K562 (cell line): ENCODE measurements at regions not wholly inside any gene's neighbourhood (a gene's known extent, or its start where the extent isn't known, plus 50 kb on each side); places are given as distances from the start of the nearest gene placed in this dataset.

ENCODE experiments used
- ATAC-seq: fragments of 200-7000 bp; cut with Tn5 transposase; 3 replicates; pipeline ENCODE4 v1.9.1; 2020; ENCODE audit warnings: moderate library complexity
- BruUV-seq: library from RNA; stranded (reverse); fragments of 400-500 nt; replicated peaks from 2 replicates; lab custom pipeline; 2021; lab: Mats Ljungman, UMichigan
- CTCF ChIA-PET: fragments of 300-600 bp; formaldehyde crosslinking; extraction: SDS; loops from one replicate; lab custom pipeline; 2021; ENCODE audit warnings: low intra/inter-chr PET ratio; lab: Yijun Ruan, JAX
- POLR2A ChIA-PET: fragments of 300-600, 350-650 bp; sonication (Branson Sonifier 250); formaldehyde crosslinking; extraction: SDS; loops from one replicate; lab custom pipeline; 2021; ENCODE audit warnings: antibody characterized with exemption, inconsistent platforms; lab: Yijun Ruan, JAX
- DNase-seq, 4 experiments: peaks; one replicate each; pipeline versions ENCODE4 v3.0.0 to v3.0.0-alpha.2; 2011 to 2018; ENCODE audit warnings: low spot score in 3 of 4, mixed read lengths in 3 of 4; ENCODE audit errors: extremely low read depth in 1 of 4
- FAIRE-seq: peaks from 2 replicates; lab custom pipeline; 2011; peaks lifted over from hg19 to GRCh38; lab: Jason Lieb, UNC
- H2AFZ ChIP-seq: 2 replicates; pipeline ENCODE4 v1.6.0; 2011; ENCODE audit warnings: low read depth, low read length, control low read depth, inconsistent platforms
- H3K27ac ChIP-seq: fragments of 200-600 bp; 3 replicates; pipeline ENCODE4 v1.8.0; 2011; ENCODE audit warnings: low read depth, mild to moderate bottlenecking, control low read depth, inconsistent platforms, low read length, moderate library complexity, mixed read lengths; ENCODE audit errors: extremely low read depth
- H3K27me3 ChIP-seq, 2 experiments: fragments of 300-600 bp in 1 of 2; 2 replicates in 1 of 2; 3 replicates in 1 of 2; pipeline versions ENCODE4 v1.6.0 to v1.8.0; 2011; ENCODE audit warnings: inconsistent platforms in 2 of 2, low read length in 2 of 2, mild to moderate bottlenecking in 1 of 2, mixed read lengths in 1 of 2, moderate library complexity in 1 of 2; ENCODE audit not compliant: control insufficient read depth in 2 of 2, insufficient read depth in 2 of 2
- H3K36me3 ChIP-seq: fragments of 300-600 bp; 3 replicates; pipeline ENCODE4 v1.8.0; 2011; ENCODE audit warnings: mild to moderate bottlenecking, low read length, inconsistent platforms; ENCODE audit not compliant: control insufficient read depth, insufficient read depth
- H3K4me1 ChIP-seq, 2 experiments: fragments of 200-600 bp in 1 of 2; replicated peaks in 1 of 2; 2 replicates in 1 of 2; 3 replicates in 1 of 2; pipeline versions ENCODE4 v1.5.1 to v1.8.0; 2011; ENCODE audit warnings: inconsistent platforms in 2 of 2, low read length in 2 of 2, mild to moderate bottlenecking in 1 of 2, mixed read lengths in 1 of 2, moderate library complexity in 1 of 2; ENCODE audit not compliant: control insufficient read depth in 2 of 2, insufficient read depth in 2 of 2
- H3K4me2 ChIP-seq: 2 replicates; pipeline ENCODE4 v1.6.1; 2011; ENCODE audit warnings: low read length, control low read depth, inconsistent platforms, mixed read lengths; ENCODE audit not compliant: insufficient read depth
- H3K4me3 ChIP-seq: fragments of 200-600 bp; sonication (generic), shearing (Covaris generic); 2 replicates; pipeline ENCODE4 v1.5.1; 2016; ENCODE audit warnings: control low read depth, inconsistent platforms
- H3K79me2 ChIP-seq: fragments of 200-600 bp; 3 replicates; pipeline ENCODE4 v1.8.0; 2011; ENCODE audit warnings: low read length, inconsistent platforms; ENCODE audit not compliant: control insufficient read depth, insufficient read depth
- H3K9ac ChIP-seq, 2 experiments: 2 replicates each; pipeline versions ENCODE4 v1.6.0 to v1.6.1; 2011; ENCODE audit warnings: low read depth in 2 of 2, low read length in 2 of 2, control low read depth in 1 of 2, inconsistent platforms in 1 of 2, mild to moderate bottlenecking in 1 of 2, mixed read lengths in 1 of 2; ENCODE audit not compliant: insufficient read depth in 1 of 2
- H3K9me1 ChIP-seq: one replicate; pipeline ENCODE4 v1.6.0; 2011; ENCODE audit warnings: inconsistent platforms, mild to moderate bottlenecking, low read length, moderate library complexity; ENCODE audit not compliant: control insufficient read depth, insufficient read depth
- H3K9me3 ChIP-seq: replicated peaks from 2 replicates; pipeline ENCODE4 v1.5.1; 2011; ENCODE audit warnings: low read depth, low read length, inconsistent platforms; ENCODE audit not compliant: control insufficient read depth, insufficient read depth
- H4K20me1 ChIP-seq: replicated peaks from 2 replicates; pipeline ENCODE4 v1.6.1; 2011; ENCODE audit warnings: low read length, inconsistent platforms, mixed read lengths; ENCODE audit not compliant: control insufficient read depth, insufficient read depth
- CBX1 ChIP-seq: sonication (generic); IDR thresholded peaks from 2 replicates; pipeline ENCODE4 v1.6.1; 2016; ENCODE audit warnings: antibody characterized with exemption, low read depth, mild to moderate bottlenecking
- CBX5 ChIP-seq: IDR thresholded peaks from 2 replicates; pipeline ENCODE4 v1.6.1; 2014; ENCODE audit warnings: low read depth, borderline replicate concordance
- CHD7 ChIP-seq: fragments of 200-600 bp; sonication (generic); IDR thresholded peaks from one replicate; pipeline ENCODE4 v1.6.1; 2012; ENCODE audit warnings: mild to moderate bottlenecking, low read depth, low read length, inconsistent platforms
- ETS1 ChIP-seq: conservative IDR thresholded peaks from 2 replicates; pipeline ENCODE4 v1.6.1; 2011; ENCODE audit warnings: low read depth, mild to moderate bottlenecking, low read length; ENCODE audit not compliant: control insufficient read depth
- FOXA3 ChIP-seq, 2 experiments: fragments of 450-650 bp in 1 of 2; sonication (generic) in 1 of 2; formaldehyde crosslinking; IDR thresholded peaks in 1 of 2; conservative IDR thresholded peaks in 1 of 2; 2 replicates each; pipeline versions ENCODE4 v1.4.0 to v1.8.0; 2020 to 2022; ENCODE audit warnings: mild to moderate bottlenecking in 2 of 2, missing genetic modification reagents in 1 of 2
- NFE2 ChIP-seq: IDR thresholded peaks from 2 replicates; pipeline ENCODE4 v1.6.1; 2014; ENCODE audit warnings: antibody characterized with exemption, low read depth
- TCF3 ChIP-seq: sonication (generic); formaldehyde crosslinking; IDR thresholded peaks from 2 replicates; pipeline ENCODE4 v1.4.0; 2020; ENCODE audit warnings: mild to moderate bottlenecking, missing genetic modification reagents
- TGIF2 ChIP-seq: sonication (generic); formaldehyde crosslinking; IDR thresholded peaks from 2 replicates; pipeline ENCODE4 v1.8.1; 2022; ENCODE audit warnings: mild to moderate bottlenecking, missing genetic modification reagents, moderate library complexity
- ZNF408 ChIP-seq: fragments of 250-450 bp; sonication (Bioruptor Pico); IDR thresholded peaks from 2 replicates; pipeline ENCODE4 v1.4.0; 2020; ENCODE audit warnings: low read depth, mild to moderate bottlenecking, moderate library complexity
- WGBS: fragments of 100-300 bp; shearing (Covaris generic); methylation state at CpG from one replicate; pipeline ENCODE4 v1.1.6; 2016; ENCODE audit warnings: low coverage, mixed read lengths; ENCODE audit not compliant: insufficient coverage; ENCODE audit errors: missing lambda C conversion rate; 5-methylcytosine and 5-hydroxymethylcytosine counted together
- in situ Hi-C: fragments of 300-500 bp; cut with MboI; formaldehyde crosslinking; loops from 4 replicates; pipeline ENCODE4 v1.15.0; 2018; ENCODE audit warnings: inconsistent platforms, mixed read lengths
- intact Hi-C: fragments of 100-400 bp; cut with micrococcal nuclease; formaldehyde crosslinking; loops from 2 replicates; pipeline ENCODE4 v1.14.2; 2022

DNA sequence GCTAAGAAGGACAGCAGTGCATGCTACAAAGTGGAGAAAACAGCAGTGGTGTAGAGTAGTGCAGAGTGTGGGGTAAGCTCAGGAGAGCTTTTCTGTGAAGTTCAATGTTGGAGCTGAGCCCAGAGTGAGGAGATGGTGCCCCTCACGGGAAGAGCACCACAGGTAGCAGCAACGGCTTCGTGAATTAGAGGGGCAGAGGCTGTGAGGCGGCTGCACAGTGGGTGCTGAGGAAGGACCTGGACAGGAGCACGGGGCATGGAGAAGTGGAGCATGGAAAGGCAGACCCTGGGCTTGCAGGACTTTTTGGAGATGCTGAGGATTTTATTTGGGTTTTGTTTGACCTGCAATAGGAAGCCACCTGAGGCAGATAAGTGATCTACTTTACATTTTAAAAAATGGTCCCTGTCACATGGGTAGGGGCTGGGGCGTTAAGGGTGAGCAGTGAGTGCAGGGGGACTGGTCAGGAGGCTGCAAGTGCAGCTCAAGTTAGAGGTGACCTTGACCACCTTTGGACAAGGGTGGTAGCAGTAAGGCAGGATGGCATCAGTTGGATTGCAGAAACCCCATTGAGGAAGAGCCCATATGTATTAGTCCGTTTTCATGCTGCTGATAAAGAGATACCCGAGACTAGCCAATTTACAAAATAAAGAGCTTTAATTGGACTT, 85.0 kb downstream of the MYCN start:
- Histone ChIP-seq H3K36me3 (no peaks in the 10 kb centered on the region), H3K9me3 (no peaks in the 10 kb centered on the region), H3K9ac (no peak overlapping the region), H3K27ac (no peak overlapping the region), H3K4me1 (no peaks in the 10 kb centered on the region), H4K20me1 (no peaks in the 10 kb centered on the region), H3K9me1 (no peaks in the 10 kb centered on the region), H3K4me3 (no peak overlapping the region), H3K4me2 (no peak overlapping the region), H3K27me3 (peaks cover 0 to 13% of the 10 kb centered on the region in 2 experiments; a peak in 2 of 5 replicates), H2AFZ (no peak overlapping the region), H3K79me2 (no peaks in the 10 kb centered on the region)
- DNase-seq = no peak
- ChIA-PET CTCF (no interaction called here), POLR2A (interaction anchor here (1.0 kb wide), 1 partner anchor 11 kb away, joined by 3 read pairs; no protein-coding TSS in a partner anchor)
- in situ Hi-C loops (no loop called here), intact Hi-C loops (no loop called here)
- BruUV-seq = no TSS peak
- FAIRE-seq = no peak
- 0% methylated on average over 8 of the region's 8 CpGs for WGBS
- ATAC-seq = no peak
- TF ChIP-seq ZNF408 = no peak
- TF ChIP-seq CBX1 = no peak
- TF ChIP-seq TCF3 (CRISPR knock-in tag) = no peak
- no peak for TF ChIP-seq NFE2
- TF ChIP-seq CBX5 = no peak
- TF ChIP-seq ETS1 = no peak
- TF ChIP-seq FOXA3 (CRISPR knock-in tag; conservative IDR thresholded peaks at IDR 0.05 in 1 of 2, IDR thresholded peaks at IDR 0.05 in 1 of 2) = no peak
- no peak for TF ChIP-seq TGIF2 (CRISPR knock-in tag)
- TF ChIP-seq CHD7 = no peak
